Thyroid gland (tissue), 4 donors: ENCODE measurements at regions not wholly inside any gene's neighbourhood (a gene's known extent, or its start where the extent isn't known, plus 50 kb on each side); places are given as distances from the start of the nearest gene placed in this dataset.

Source experiments
- DNase-seq, 2 donors: peaks; one replicate each; pipeline ENCODE4 v3.0.0-alpha.2; 2019
- H3K27ac ChIP-seq, 3 donors: fragments of 200-600 bp; sonication (generic); 1 replicate in 2 of 3; 2 replicates in 1 of 3; pipeline ENCODE4 v1.5.1; 2016 to 2019; ENCODE audit warnings: mild to moderate bottlenecking in 1 of 3, moderate library complexity in 1 of 3
- H3K27me3 ChIP-seq: fragments of 200-600 bp; sonication (generic); one replicate; pipeline ENCODE4 v1.5.1; 2019
- H3K36me3 ChIP-seq, 2 donors: fragments of 200-600 bp; sonication (generic); one replicate each; pipeline ENCODE4 v1.5.1; 2016 to 2019
- H3K4me1 ChIP-seq, 2 donors: fragments of 200-600 bp; sonication (generic); one replicate each; pipeline ENCODE4 v1.5.1; 2017 to 2019
- H3K4me3 ChIP-seq, 3 donors: fragments of 200-600 bp; sonication (generic); replicated peaks in 1 of 3; 1 replicate in 2 of 3; 2 replicates in 1 of 3; pipeline ENCODE4 v1.5.1; 2016; ENCODE audit warnings: mild to moderate bottlenecking in 1 of 3
- H3K9me3 ChIP-seq: fragments of 200-600 bp; sonication (generic); one replicate; pipeline ENCODE4 v1.5.1; 2017
- POLR2A ChIP-seq, 2 donors: fragments of 450-650 bp; IDR thresholded peaks; one replicate each; pipeline ENCODE4 v1.6.1; 2017; ENCODE audit warnings: antibody characterized with exemption in 2 of 2, mild to moderate bottlenecking in 2 of 2, moderate library complexity in 1 of 2
- WGBS, 2 donors: methylation state at CpG; one replicate each; pipeline ENCODE4 v1.1.5; 2017; 5-methylcytosine and 5-hydroxymethylcytosine counted together
- intact Hi-C: fragments of 100-400 bp; cut with DNase I; formaldehyde crosslinking; loops from one replicate; pipeline ENCODE4 v1.15.1; 2023
- TF ChIP-seq, protein P1 (sequence below), 6 experiments: fragments of 200-600 bp in 3 of 6; fragments of 450-650 bp in 3 of 6; sonication (generic) in 3 of 6; IDR thresholded peaks; one replicate each; pipeline ENCODE4 v1.5.1; 2016 to 2019; ENCODE audit warnings: antibody characterized with exemption in 6 of 6, mild to moderate bottlenecking in 2 of 6, inconsistent platforms in 1 of 6, moderate library complexity in 1 of 6

DNA sequence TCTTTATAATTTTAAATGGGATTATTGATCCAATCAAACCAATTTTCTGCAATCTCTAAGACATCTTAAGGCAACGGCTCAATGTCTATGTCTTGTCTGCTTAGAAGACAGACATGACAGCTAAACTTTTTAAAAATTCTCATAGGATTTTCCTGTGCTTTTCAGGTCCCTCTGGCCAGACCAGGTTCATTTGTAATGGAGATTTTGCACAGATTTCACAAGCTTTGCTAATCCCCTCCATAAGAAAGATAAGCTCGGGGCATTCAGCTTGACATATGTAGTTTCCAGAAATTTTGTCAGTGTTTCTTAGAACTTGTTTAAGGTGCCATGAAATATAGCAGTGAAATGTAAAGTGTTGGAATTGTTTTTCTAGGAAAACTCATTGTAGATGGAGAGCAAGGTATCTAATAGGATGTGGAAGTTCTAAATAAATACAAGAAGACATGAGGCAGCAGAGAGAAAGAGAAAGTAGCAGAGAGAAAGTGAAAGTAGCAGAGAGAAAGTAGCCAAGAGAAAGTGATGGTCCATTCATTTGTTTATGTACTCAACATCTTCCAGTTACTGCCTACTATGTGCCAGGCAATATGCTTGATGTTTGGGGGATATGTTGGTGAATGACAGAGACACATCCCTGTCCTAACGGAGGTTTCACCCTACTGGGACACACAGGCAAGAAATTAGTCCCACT is 219.1 kb upstream of the ARHGAP42 start:
- intact Hi-C loops: no loop called here
- WGBS, 2 donors: 87 to 88% methylated on average over 3 of the region's 3 CpGs
- H3K27me3 ChIP-seq: no peaks in the 10 kb centered on the region
- H3K4me3 ChIP-seq: no peak overlapping the region
- no peaks in the 10 kb centered on the region for H3K4me1 ChIP-seq
- no peak overlapping the region for H3K27ac ChIP-seq
- DNase-seq: no peak
- no peaks in the 10 kb centered on the region for H3K9me3 ChIP-seq
- no peaks in the 10 kb centered on the region for H3K36me3 ChIP-seq
- TF ChIP-seq, protein P1, sequence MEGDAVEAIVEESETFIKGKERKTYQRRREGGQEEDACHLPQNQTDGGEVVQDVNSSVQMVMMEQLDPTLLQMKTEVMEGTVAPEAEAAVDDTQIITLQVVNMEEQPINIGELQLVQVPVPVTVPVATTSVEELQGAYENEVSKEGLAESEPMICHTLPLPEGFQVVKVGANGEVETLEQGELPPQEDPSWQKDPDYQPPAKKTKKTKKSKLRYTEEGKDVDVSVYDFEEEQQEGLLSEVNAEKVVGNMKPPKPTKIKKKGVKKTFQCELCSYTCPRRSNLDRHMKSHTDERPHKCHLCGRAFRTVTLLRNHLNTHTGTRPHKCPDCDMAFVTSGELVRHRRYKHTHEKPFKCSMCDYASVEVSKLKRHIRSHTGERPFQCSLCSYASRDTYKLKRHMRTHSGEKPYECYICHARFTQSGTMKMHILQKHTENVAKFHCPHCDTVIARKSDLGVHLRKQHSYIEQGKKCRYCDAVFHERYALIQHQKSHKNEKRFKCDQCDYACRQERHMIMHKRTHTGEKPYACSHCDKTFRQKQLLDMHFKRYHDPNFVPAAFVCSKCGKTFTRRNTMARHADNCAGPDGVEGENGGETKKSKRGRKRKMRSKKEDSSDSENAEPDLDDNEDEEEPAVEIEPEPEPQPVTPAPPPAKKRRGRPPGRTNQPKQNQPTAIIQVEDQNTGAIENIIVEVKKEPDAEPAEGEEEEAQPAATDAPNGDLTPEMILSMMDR (IDR thresholded peaks at IDR 0.05): no peak
- no peak for TF ChIP-seq POLR2A (IDR thresholded peaks at IDR 0.05)

DNA sequence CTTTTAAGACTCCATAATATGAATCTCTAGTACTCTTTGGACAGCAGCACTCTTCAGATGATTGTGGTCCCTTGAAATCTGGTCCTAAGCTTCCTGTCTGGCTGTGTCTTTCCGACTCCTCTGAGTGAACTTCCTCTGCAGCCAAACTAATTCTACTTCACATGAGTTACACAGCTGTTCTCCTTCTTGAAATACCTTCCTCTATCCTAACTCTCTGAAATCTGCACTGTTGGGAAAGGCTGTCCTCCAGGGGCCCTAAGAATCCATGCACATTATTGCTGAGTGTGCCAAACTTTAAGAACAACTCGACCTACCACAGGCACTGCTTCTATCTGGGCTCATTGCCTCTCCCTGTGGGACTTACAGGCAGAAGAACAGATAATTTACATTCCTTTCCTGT is 217.3 kb upstream of the ARHGAP42 start:
- H3K27ac ChIP-seq: no peak overlapping the region
- no peaks in the 10 kb centered on the region for H3K36me3 ChIP-seq
- H3K4me1 ChIP-seq: no peaks in the 10 kb centered on the region
- intact Hi-C loops: no loop called here
- TF ChIP-seq, protein P1 (IDR thresholded peaks at IDR 0.05): no peak
- no peak for TF ChIP-seq POLR2A (IDR thresholded peaks at IDR 0.05)
- DNase-seq: no peak
- H3K4me3 ChIP-seq: no peak overlapping the region
- whole genome bisulfite sequencing, 2 donors: 36 to 47% methylated on average over 2 of the region's 2 CpGs
- no peaks in the 10 kb centered on the region for H3K27me3 ChIP-seq
- no peaks in the 10 kb centered on the region for H3K9me3 ChIP-seq

DNA sequence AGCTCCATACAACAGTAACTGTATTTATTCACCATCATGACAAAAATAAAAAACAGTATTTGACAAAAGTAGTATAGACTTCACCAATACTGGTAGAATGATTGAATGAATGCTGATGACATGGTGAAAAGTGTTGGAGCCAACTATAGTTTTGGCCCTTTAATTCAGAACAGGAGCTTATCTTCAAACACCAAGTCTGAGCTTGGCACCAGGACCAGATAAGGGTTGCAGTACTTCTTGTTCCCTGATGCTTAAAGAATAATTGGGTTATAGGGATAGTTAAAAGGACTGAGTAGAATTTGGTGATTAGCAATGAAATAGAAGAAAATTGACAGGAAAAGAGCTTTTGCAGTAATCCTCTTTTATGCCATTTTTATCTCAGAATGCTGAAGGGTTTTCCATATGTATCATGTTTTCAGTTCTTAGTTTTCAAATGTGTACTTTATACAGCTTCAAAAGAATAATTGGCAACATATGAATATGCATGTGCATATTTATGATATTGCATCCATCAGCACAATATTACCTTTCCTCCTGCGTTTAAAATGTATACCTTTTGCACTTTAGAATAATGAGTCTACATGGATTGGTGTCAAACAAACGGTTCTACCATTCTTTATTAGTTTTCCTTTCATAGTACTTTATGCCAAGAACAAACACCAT is 214.2 kb upstream of the ARHGAP42 start:
- H3K4me3 ChIP-seq: no peak overlapping the region
- H3K36me3 ChIP-seq: no peaks in the 10 kb centered on the region
- H3K27me3 ChIP-seq: no peaks in the 10 kb centered on the region
- no peaks in the 10 kb centered on the region for H3K9me3 ChIP-seq
- H3K4me1 ChIP-seq: no peaks in the 10 kb centered on the region
- 52 to 54% methylated on average over 2 of the region's 2 CpGs for WGBS, 2 donors
- no peak overlapping the region for H3K27ac ChIP-seq
- intact Hi-C loops: no loop called here
- TF ChIP-seq POLR2A (IDR thresholded peaks at IDR 0.05): no peak
- TF ChIP-seq, protein P1 (IDR thresholded peaks at IDR 0.05): no peak
- DNase-seq: no peak

DNA sequence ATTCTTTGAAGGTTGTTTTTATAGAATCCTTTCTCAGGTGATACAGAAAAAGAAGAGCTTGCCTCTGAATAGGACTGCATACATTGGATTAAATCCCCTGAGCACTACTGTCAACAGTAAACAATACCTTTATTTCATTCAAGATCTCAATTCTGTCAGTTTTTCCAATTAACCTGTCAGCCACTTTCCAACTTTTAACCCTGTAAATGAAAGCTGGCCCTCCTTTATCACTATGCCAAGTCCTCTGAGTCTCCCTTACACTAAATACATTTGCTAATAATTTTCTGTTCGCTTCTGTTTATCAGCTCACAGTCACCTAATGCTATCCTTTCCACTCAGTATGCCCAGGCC is 213.7 kb upstream of the ARHGAP42 start:
- H3K36me3 ChIP-seq: no peaks in the 10 kb centered on the region
- DNase-seq: no peak
- WGBS, 2 donors: 92 to 96% methylated on average over 1 of the region's 1 CpG
- no peak for TF ChIP-seq POLR2A (IDR thresholded peaks at IDR 0.05)
- TF ChIP-seq, protein P1 (IDR thresholded peaks at IDR 0.05): no peak
- H3K27ac ChIP-seq: no peak overlapping the region
- H3K27me3 ChIP-seq: no peaks in the 10 kb centered on the region
- no peaks in the 10 kb centered on the region for H3K9me3 ChIP-seq
- no peaks in the 10 kb centered on the region for H3K4me1 ChIP-seq
- no peak overlapping the region for H3K4me3 ChIP-seq
- intact Hi-C loops: no loop called here

DNA sequence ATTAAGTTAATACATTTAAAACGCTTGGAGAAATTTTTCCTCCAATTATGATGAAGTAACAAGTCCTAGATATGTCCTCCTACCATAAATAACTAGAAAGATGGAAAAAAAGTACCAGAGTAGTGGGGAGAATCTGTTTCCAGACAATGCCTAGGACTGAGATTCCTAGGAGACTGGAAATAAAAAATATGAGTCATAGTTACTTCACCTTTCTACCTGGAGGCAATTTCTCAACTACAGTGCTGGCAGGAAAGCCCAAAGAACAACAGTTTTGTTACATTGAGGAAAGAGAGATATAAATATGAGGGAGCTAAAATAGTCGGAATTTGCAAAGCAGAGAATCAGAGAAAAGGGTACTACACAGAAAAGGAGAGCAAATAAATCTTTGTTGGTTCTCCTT is 202.1 kb upstream of the ARHGAP42 start:
- no peak for DNase-seq
- H3K4me3 ChIP-seq: no peak overlapping the region
- H3K9me3 ChIP-seq: no peaks in the 10 kb centered on the region
- intact Hi-C loops: no loop called here
- H3K27ac ChIP-seq: no peak overlapping the region
- no peak for TF ChIP-seq POLR2A (IDR thresholded peaks at IDR 0.05)
- TF ChIP-seq, protein P1 (IDR thresholded peaks at IDR 0.05): no peak
- WGBS, 2 donors: 85 to 88% methylated on average over 2 of the region's 2 CpGs
- H3K36me3 ChIP-seq: no peaks in the 10 kb centered on the region
- no peaks in the 10 kb centered on the region for H3K27me3 ChIP-seq
- H3K4me1 ChIP-seq: no peaks in the 10 kb centered on the region
